Thymus (tissue), 11 donors: ENCODE measurements at regions not wholly inside any gene's neighbourhood (a gene's known extent, or its start where the extent isn't known, plus 50 kb on each side); places are given as distances from the start of the nearest gene placed in this dataset.
A peak's percentile ranks its signal among the peaks of the same experiment; 100 is the strongest.

Experiments
- DNase-seq, 9 donors: peaks; one replicate each; pipeline ENCODE4 v3.0.0-alpha.2; 2013; ENCODE audit warnings: low spot score in 9 of 9, low read depth in 6 of 9, missing footprints in 1 of 9
- H3K27ac ChIP-seq, 2 donors: one replicate each; pipeline ENCODE4 v1.5.1; 2013; ENCODE audit warnings: control low read depth in 1 of 2, low read depth in 1 of 2, low read length in 1 of 2, mild to moderate bottlenecking in 1 of 2, moderate library complexity in 1 of 2
- H3K27me3 ChIP-seq, 2 donors: one replicate each; pipeline ENCODE4 v1.5.1; 2013; ENCODE audit warnings: low read length in 1 of 2; ENCODE audit not compliant: control insufficient read depth in 2 of 2, insufficient read depth in 1 of 2
- H3K36me3 ChIP-seq, 2 donors: one replicate each; pipeline ENCODE4 v1.5.1; 2013; ENCODE audit warnings: low read length in 1 of 2, mild to moderate bottlenecking in 1 of 2, moderate library complexity in 1 of 2; ENCODE audit not compliant: control insufficient read depth in 2 of 2, insufficient read depth in 2 of 2
- H3K4me1 ChIP-seq, 2 donors: one replicate each; pipeline ENCODE4 v1.5.1; 2013; ENCODE audit warnings: low read length in 2 of 2; ENCODE audit not compliant: control insufficient read depth in 2 of 2, insufficient read depth in 2 of 2
- H3K4me3 ChIP-seq, 2 donors: one replicate each; pipeline ENCODE4 v1.5.1; 2013; ENCODE audit warnings: low read length in 2 of 2, control low read depth in 1 of 2, mild to moderate bottlenecking in 1 of 2
- H3K9me3 ChIP-seq, 2 donors: one replicate each; pipeline ENCODE4 v1.5.1; 2013; ENCODE audit warnings: low read length in 1 of 2, mild to moderate bottlenecking in 1 of 2; ENCODE audit not compliant: control insufficient read depth in 2 of 2, insufficient read depth in 1 of 2
- WGBS: extraction: QIAGEN DNeasy Blood & Tissue Kit; methylation state at CpG from one replicate; pipeline ENCODE4 v1.1.7; 2013; 5-methylcytosine and 5-hydroxymethylcytosine counted together
- donor health status: healthy.

DNA sequence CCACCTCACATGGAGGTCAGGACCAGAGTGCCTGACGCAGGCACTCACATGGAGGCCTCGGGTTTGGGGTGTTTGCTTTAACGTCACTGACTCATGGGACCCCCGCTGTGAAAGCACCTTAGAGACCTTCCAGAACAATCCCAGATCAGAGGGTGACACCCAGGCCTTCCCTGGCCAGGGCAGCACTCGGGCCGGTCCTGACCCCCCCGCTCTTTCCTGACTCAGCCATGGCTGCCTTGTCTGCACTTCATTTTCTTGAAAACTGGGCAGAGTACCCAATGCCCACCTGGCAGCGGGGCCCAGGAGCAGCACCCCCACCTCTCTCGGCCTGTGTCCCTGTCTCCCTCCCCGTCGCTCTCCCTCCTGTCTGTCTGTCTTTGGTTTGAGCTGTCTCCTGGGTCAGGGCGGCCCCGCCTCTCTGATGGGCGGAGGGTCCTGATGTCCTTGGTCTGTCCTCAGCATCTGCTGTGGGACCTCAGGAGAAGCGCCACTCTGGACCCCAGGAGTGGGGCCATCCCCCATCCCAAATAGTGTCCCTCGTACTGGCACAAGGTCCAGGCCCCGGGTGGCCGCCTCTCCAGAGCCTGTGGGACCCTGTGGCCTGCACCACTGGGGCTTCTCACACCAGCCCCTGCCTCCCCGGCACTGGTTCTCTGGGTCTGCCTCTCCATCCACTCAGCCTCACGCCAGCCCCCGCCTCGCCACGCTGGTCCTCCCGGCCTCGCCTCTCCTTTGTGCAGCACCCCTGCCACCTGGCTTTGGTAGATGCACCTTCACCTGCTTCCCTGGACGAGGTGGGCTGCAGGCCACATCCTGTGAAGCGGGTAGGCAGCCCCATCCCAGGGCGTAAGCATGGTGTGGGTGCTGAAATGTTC, 55.9 kb upstream of the ZNF469 start:
- no peak overlapping the region for H3K4me3 ChIP-seq
- H3K27ac ChIP-seq: no peak overlapping the region
- H3K4me1 ChIP-seq: no peaks in the 10 kb centered on the region
- WGBS: 91% methylated on average over 28 of the region's 28 CpGs
- H3K36me3 ChIP-seq: no peaks in the 10 kb centered on the region
- no peaks in the 10 kb centered on the region for H3K27me3 ChIP-seq
- no peak for DNase-seq
- peaks cover 1 to 7% of the 10 kb centered on the region in 2 donors for H3K9me3 ChIP-seq

- 93% methylated on average over 36 of the region's 36 CpGs for WGBS
- Histone ChIP-seq H3K27ac (no peak overlapping the region), H3K4me1 (no peaks in the 10 kb centered on the region), H3K36me3 (no peaks in the 10 kb centered on the region), H3K4me3 (no peak overlapping the region), H3K9me3 (peaks cover 1 to 5% of the 10 kb centered on the region in 2 donors), H3K27me3 (no peaks in the 10 kb centered on the region)
- no peak for DNase-seq
Observed at GRCh38 chr16:88327561-88328312, 55.0 kb upstream of the ZNF469 start.

- DNase-seq: no peak
- WGBS: 95% methylated on average over 22 of the region's 22 CpGs
- peaks cover 1 to 6% of the 10 kb centered on the region in 2 donors for H3K9me3 ChIP-seq
- H3K27me3 ChIP-seq: no peaks in the 10 kb centered on the region
- no peaks in the 10 kb centered on the region for H3K36me3 ChIP-seq
- no peak overlapping the region for H3K4me3 ChIP-seq
- peaks cover 0 to 1% of the 10 kb centered on the region in 2 donors for H3K4me1 ChIP-seq
- no peak overlapping the region for H3K27ac ChIP-seq
Observed at GRCh38 chr16:88328313-88328980, 54.3 kb upstream of the ZNF469 start.

DNA sequence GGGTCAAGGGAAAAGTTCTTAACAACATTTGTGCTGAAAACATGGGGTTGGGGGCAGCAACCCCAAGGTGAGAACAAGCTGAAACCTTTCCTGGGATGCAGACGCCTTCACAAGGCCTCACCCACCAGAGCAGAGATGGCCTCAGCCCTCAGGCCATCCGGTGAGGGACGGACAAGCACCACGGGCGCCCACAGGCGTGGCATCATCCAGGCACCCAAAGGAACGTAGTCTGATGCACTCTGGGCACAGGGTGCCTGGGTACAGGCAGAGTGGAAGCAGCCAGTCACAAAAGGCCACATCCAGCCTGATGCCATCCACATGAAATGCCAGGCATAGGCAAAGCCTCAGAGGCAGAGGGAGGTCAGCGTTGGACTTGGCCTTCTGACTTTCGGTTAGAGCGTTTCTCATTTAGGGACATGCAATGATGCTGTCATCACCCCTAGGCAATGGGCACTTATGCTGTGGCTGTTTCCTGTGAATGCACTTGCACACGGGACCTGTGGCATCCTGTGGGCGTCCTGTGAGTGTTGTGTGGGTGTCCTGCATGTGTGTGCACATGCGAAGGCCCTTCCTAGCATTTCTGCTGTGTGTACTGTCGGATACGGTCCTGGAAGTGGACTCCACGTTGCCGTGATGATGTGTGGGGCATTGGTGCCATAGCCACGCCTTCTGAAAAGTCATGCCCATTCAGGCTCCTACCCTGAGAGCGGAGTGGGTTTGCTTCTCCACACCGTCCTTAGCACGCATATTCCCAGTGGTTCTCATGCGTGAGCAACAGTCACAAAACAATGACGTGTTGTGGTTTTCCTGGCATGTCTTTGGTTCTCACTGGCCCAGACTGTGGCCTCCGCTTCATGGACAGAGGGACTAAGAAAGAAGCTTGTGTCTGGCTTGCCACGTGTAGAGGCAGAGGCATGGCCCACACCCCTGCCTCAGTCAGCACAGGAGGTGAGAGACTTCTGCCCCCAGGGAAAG, 52.7 kb upstream of the ZNF469 start:
- Histone ChIP-seq H3K4me3 (no peak overlapping the region), H3K27me3 (no peaks in the 10 kb centered on the region), H3K36me3 (no peaks in the 10 kb centered on the region), H3K9me3 (peaks cover 0 to 5% of the 10 kb centered on the region in 2 donors), H3K4me1 (peaks cover 0 to 3% of the 10 kb centered on the region in 2 donors), H3K27ac (no peak overlapping the region)
- DNase-seq: no peak
- 89% methylated on average over 25 of the region's 25 CpGs for WGBS

DNA sequence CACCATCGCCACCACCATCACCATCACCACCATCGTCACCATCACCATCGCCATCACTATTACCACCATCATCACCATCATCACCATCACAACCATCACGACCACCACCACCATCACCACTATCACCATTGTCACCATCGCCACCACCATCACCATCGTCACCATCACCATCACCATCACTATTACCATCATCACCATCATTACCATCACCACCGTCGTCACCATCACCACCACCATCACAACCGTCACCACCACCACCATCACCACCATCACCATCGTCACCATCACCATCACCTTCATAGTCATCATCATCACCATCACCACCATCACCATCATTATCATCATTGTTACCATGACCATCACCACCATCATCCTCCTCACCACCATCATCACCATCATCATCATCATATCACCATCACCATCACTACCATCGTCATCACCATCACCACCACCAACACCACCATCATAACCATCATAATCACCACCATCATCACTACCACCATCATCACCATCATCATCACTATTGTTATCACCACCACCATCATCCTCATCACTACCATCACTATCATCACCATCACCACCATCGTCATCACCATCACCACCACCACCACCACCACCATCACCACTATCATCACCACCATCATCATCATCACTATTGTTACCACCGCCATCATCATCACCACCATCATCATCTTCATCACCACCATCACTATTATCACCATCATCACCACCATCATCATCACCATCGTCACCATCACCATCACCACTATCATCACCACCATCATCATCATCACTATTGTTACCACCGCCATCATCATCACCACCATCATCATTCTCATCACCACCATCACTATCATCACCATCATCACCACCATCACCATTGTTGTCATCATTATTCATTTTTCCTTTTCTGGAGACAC, 51.5 kb upstream of the ZNF469 start:
- peaks cover 0 to 5% of the 10 kb centered on the region in 2 donors for H3K9me3 ChIP-seq
- 95% methylated on average over 15 of the region's 15 CpGs for WGBS
- peaks cover 0 to 3% of the 10 kb centered on the region in 2 donors for H3K4me1 ChIP-seq
- no peaks in the 10 kb centered on the region for H3K36me3 ChIP-seq
- H3K4me3 ChIP-seq: no peak overlapping the region
- no peak overlapping the region for H3K27ac ChIP-seq
- DNase-seq: no peak
- no peaks in the 10 kb centered on the region for H3K27me3 ChIP-seq

DNA sequence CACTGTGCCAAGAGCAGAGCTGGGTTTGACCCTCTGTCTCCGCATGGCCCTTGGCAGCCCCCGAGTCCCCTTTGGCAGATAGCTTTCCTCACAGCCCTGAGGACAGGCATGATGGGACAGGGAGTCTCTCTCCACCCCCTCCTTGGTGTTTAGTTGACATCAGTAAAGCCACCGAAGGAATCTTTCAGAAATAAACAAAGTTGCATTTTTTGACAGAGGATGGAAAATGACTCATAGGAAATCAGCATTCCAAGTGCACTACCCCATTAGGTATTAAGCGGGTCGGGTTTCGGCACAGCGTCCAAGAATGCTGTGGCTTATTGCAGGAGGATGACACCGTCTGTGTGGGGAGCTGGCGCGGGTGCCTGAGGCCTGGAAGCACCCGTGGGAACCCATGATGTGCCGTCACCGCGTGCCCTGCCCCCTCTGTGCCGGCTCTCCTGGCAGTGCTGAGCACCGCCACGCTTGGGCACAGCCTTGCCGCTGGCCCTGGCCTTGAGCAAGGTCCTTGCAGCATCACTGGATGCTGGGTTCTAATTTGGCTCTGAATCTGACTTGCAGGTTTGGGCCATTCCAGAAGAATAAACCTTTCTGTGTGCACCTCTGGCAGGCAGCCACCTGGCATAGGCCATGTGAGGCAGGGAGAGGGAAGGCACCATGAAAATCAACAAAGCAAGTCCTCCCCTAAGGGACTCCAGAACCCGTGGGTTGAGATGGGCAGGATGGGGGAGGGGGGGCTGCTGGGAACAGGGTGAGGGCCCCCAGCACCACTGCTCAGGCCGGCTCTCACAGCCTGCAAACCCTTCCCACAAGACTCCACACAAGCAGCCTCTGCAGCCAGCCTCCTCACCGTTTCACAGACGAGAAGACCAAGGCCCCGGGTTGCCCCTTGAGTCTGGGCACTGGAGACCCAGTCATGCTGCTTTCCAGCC, 50.5 kb upstream of the ZNF469 start:
- Histone ChIP-seq H3K4me1 (peaks cover 0 to 3% of the 10 kb centered on the region in 2 donors), H3K9me3 (peaks cover 0 to 5% of the 10 kb centered on the region in 2 donors), H3K27ac (no peak overlapping the region), H3K4me3 (no peak overlapping the region), H3K36me3 (no peaks in the 10 kb centered on the region), H3K27me3 (no peaks in the 10 kb centered on the region)
- peak in 1 of 9 donors; percentile 6 for DNase-seq
- WGBS: 91% methylated on average over 23 of the region's 23 CpGs
